GM21447 (cell line): ENCODE measurements at regions not wholly inside any gene's neighbourhood (a gene's known extent, or its start where the extent isn't known, plus 50 kb on each side); places are given as distances from the start of the nearest gene placed in this dataset.
"Not testable (repeated sequence)": the region's sequence is repeated elsewhere in the genome, so short reads cannot be mapped to it uniquely, and the experiment has no call there.

Experiments used
- ATAC-seq: cut with Tn5 transposase; IDR thresholded peaks from one replicate; pipeline ENCODE4 v1.9.1; 2021; ENCODE audit not compliant: unreplicated experiment

DNA sequence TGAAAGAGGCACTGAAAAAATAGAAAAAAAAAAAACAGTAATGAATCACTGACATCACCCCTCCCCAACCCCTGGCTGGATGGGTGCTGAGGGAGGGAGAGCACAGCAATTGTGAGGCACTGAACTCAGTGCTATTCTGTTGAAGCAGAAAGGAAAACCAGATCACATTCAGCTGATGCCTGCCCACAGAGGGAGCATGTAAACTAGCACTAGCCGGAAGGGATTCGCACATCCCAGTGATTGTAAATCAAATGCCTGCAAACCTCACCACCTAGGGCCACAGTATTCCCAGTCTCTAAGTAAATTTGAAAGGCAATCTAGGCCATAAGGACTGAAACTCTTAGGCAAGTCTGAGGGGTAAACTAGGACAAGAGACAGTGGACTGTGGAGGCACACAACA is 772.0 kb upstream of the CCDC179 start:
- ATAC-seq, result no peak

GRCh38 chr11:23644443-23644842 is 784.2 kb upstream of the CCDC179 start:
- no peak for ATAC-seq

GRCh38 chr11:23652336-23652735 is 792.1 kb upstream of the CCDC179 start:
- not testable (repeated sequence) for ATAC-seq

GRCh38 chr11:23653071-23653675 is 792.9 kb upstream of the CCDC179 start:
- no peak for ATAC-seq

DNA sequence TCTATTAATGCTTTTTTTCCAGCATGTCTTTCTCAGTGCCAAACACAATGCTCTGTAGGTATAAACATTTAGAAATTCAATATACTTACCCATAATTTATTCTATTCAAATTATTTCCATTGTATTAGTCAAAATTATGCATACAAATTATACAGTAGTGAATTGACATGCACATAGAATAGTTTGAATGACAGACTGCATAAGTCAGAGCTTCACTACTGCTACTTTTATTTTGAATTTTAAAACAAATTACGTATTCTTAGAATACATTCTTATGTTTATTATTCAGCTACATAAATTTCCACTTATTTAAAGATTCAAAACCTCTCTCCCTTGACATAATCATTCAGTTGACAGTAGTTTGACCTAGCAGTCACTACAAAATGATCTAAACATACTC is 808.0 kb upstream of the CCDC179 start:
- ATAC-seq, result no peak

GRCh38 chr11:23673366-23673765 is 813.1 kb upstream of the CCDC179 start:
- ATAC-seq, result no peak

DNA sequence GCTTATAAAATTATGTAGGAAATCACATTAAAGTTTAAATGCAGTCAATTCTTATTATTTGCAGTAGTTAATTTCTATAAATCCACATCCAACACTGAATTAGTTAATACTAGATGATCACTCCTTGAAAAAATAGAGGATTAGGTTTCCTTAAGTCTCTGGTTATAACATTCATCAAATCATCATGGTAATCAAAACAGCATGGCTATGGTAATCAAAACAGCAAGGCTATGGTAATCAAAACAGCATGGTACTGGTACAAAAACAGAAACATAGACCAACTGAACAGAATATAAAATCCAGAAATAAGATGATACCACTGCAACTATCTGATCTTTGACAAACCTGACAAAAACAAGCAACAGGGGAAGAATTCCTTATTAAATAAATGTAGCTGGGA is 814.6 kb upstream of the CCDC179 start:
- ATAC-seq, result no peak

- ATAC-seq, result no peak
Measured at GRCh38 chr11:23679041-23679440, 817.8 kb upstream of the LUZP2 start.

GRCh38 chr11:23679981-23680380 is 816.9 kb upstream of the LUZP2 start:
- ATAC-seq, result no peak

GRCh38 chr11:23680488-23681230 is 816.2 kb upstream of the LUZP2 start:
- no peak for ATAC-seq

GRCh38 chr11:23684701-23685100 is 812.2 kb upstream of the LUZP2 start:
- no peak for ATAC-seq

DNA sequence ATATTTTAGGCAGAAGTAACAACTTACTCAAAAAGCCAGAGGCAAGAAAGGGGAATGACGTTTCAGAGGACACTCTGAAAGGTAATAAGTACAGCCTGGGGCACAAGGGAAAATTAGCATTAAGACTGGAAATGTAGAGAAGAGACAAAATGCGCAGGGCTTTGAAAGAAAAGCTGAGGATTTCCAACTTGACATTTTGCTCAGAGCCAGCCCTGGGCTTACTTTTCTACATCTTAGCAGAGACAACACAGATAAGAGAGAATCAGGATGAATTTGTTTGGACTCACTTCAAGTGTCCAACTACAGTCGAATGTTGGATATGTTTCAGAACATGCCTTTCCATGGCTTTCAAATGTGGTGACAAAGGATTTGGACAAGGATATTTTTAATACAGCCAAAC is 808.9 kb upstream of the LUZP2 start:
- no peak for ATAC-seq

- no peak for ATAC-seq
Measured at GRCh38 chr11:23688411-23688810, 808.4 kb upstream of the LUZP2 start.

GRCh38 chr11:23688835-23689234 is 808.0 kb upstream of the LUZP2 start:
- ATAC-seq, result no peak

DNA sequence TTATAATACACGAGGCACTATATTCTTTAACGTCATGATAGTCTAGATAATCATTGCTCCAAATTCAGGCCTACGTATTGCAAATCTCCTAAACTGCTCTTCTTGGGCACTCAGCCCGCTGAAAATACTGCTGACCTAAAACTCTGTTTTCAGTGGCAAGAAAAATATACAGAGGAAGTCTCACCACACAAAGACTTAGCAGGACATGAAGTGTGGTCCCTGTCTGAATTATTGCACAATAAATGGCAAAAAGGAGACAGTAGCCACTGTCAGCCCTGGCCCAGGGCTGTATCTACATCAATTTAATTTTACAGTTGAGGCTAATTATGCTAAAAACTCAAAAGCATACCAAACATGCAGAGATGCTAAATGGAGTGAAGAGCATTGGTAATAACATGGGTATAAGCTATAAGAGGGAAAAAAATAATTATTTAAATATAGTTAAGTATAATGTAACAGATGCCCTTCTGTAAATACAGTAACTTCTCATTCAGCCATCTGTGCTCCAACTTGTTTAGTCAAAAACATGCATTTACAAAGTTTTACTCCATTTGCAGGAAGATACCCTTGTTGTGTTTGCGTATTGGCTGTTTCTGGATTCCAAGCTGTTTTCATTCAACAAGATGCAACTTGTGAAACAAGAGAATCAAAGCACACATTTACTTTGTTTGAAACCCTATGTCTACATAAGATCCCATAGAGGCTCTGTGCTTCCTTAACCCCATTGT is 800.0 kb upstream of the LUZP2 start:
- ATAC-seq, result no peak

- no peak for ATAC-seq
Measured at GRCh38 chr11:23704183-23704582, 792.7 kb upstream of the LUZP2 start.

GRCh38 chr11:23711981-23712380 is 784.9 kb upstream of the LUZP2 start:
- ATAC-seq, result no peak

DNA sequence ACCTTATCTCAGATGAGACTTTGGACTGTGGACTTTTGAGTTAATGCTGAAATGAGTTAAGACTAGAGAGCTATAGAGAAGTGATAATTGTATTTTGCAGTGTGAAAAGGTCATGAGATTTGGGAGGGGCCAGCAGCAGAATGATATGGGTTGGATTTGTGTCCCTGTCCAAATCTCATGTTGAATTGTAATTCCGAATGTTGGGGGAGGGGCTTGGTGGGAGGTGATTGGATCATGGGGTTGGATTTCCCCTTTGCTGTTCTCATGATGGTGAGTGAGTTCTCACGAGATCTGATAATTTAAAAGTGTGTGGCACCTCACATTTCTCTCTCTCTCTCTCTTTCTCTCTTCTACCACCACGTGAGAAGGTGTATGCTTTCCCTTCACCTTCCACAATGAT is 777.8 kb upstream of the LUZP2 start:
- no peak for ATAC-seq

DNA sequence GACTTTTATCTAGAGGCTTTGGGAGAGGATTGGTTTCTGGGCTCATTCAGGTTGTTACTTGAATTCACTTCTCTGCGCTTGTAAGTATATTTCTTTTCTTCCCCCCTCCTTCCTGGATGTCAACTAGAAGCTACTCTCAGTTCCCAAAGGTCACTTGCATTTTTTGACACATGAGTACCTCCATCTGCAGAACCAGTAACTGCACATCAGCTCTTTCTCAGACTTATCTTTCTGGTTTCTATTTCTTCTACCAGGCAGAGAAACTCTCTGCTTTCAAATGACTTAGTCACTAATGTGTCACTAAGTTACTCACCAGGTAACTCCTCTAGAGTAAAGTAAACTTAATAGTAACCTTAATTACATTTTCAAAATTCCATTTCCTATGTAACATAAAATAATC is 773.0 kb upstream of the LUZP2 start:
- no peak for ATAC-seq

- no peak for ATAC-seq
Measured at GRCh38 chr11:23725752-23726151, 771.1 kb upstream of the LUZP2 start.

DNA sequence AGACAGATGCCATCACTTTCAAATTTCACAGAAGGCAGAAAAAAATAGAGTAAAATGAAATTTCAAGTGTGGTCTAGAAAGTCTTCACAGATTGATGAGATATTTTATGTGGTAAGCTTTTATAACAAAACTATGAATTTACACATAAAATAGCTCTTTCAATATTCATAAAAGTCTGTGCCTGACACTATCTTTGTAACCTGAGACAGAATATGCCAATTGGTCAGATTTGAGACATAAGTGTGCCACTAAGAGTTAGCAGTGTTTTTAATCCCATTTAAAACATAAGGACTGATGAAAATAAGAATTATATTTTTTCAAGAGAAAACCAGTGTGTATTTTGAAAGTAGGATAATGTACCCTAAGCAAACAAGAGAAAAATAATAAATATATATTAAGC is 769.5 kb upstream of the LUZP2 start:
- no peak for ATAC-seq

DNA sequence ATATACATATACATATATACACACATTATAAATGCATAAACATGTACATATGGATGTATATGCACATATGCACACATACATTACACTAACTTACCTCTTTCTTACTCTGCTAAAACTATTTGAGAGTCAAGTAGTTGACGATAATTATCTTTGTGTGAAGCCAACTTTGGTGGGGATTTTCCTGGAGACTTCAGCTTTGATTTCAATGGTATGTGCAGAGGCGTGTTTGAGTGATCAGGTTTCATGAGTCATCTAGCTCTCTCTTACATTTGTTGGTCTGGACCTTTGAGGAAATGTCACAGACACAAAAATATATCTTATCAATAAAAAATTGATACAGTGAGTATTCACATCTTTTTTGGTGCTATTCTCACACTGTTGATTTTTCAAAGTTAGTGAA is 769.1 kb upstream of the LUZP2 start:
- no peak for ATAC-seq
